ENCODE measurements at regions not wholly inside any gene's neighbourhood (a gene's known extent, or its start where the extent isn't known, plus 50 kb on each side); places are given as distances from the start of the nearest gene placed in this dataset.

DNA sequence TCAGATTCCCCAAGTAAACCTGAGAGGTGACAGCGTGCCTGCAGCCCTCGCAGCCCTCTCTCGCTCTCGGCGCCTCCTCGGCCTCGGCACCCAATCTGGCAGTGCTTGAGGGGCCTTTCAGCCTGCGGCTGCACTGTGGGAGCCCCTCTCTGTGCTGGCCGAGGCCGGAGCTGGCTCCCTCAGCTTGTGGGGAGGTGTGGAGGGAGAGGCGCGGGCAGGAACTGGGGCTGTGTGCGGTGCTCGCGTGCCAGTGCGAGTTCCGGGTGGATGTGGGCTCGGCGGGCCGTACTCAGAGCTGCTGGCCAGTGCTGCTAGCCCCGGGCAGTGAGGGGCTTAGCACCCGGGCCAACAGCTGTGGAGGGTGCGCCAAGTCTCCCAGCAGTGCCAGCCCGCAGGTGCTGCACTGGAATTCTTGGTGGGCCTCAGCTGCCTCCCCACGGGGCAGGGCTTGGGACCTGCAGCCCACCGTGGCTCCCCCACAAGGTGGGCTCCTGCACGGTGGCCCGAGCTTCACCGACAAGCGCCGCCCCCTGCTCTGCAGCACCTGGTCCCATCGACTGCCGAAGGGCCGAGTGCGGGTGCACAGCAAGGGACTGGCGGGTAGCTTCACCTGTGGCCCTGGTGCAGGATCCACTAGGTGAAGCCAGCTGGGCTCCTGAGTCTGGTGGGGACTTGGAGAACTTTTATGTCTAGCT is 809.7 kb upstream of the ADGRB3 start:
- no peak for DNase-seq (ENCODE audit: low spot score in 2 of 2)
- Histone ChIP-seq H3K4me3 (no peak overlapping the region), H3K4me1 (no peaks in the 10 kb centered on the region), H3K27ac (no peak overlapping the region), H3K9me3 (no peaks in the 10 kb centered on the region), H3K36me3 (no peaks in the 10 kb centered on the region), H3K27me3 (no peaks in the 10 kb centered on the region)
- TF ChIP-seq, protein P1, sequence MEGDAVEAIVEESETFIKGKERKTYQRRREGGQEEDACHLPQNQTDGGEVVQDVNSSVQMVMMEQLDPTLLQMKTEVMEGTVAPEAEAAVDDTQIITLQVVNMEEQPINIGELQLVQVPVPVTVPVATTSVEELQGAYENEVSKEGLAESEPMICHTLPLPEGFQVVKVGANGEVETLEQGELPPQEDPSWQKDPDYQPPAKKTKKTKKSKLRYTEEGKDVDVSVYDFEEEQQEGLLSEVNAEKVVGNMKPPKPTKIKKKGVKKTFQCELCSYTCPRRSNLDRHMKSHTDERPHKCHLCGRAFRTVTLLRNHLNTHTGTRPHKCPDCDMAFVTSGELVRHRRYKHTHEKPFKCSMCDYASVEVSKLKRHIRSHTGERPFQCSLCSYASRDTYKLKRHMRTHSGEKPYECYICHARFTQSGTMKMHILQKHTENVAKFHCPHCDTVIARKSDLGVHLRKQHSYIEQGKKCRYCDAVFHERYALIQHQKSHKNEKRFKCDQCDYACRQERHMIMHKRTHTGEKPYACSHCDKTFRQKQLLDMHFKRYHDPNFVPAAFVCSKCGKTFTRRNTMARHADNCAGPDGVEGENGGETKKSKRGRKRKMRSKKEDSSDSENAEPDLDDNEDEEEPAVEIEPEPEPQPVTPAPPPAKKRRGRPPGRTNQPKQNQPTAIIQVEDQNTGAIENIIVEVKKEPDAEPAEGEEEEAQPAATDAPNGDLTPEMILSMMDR (IDR thresholded peaks at IDR 0.05), result no peak
- intact Hi-C loops (cut with DNase I), result no loop called here

DNA sequence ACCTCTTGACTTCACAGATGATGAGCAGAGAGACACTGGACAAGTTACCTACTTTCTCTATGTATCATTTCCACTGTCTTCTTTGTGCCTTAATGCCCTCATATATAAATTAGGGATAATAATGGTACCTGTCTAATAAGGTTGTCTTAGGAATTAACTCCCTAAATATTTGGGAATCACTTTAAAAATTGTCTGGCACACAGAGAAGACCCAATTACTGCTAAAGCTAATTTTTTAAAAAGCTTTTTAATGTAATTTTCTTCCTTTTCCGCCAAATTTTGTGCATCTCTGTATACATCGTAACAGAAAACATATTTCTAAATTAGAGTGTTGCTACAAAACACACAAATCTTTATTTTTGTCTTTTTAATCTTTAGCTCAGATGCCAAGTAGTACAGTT is 816.8 kb upstream of the ADGRB3 start:
- TF ChIP-seq, protein P1 (IDR thresholded peaks at IDR 0.05), result no peak
- H3K4me3 ChIP-seq, result no peak overlapping the region
- no peaks in the 10 kb centered on the region for H3K4me1 ChIP-seq
- peaks cover 0 to 8% of the 10 kb centered on the region in 2 donors for H3K9me3 ChIP-seq
- no peaks in the 10 kb centered on the region for H3K36me3 ChIP-seq
- no peak for DNase-seq (ENCODE audit: low spot score in 2 of 2)
- intact Hi-C loops (cut with DNase I), result no loop called here
- no peaks in the 10 kb centered on the region for H3K27me3 ChIP-seq
- H3K27ac ChIP-seq, result no peak overlapping the region

DNA sequence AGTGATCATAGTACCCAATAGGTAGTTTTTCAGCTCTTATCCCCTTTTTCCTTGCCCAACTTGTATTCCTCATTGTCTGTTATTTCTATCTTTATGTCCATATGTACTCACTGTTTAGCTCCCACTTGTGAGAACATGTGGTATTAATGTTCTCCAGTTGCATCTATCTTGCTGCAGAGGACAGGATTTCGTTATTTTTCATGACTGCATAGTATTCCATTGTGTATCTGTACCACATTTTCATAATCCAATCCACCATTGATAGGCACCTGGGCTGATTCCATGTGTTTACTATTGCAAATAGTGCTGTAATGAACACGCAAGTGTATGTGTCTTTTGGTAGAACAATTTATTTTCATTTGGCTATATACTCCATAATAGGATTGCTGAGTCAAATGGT is 819.5 kb upstream of the ADGRB3 start:
- TF ChIP-seq, protein P1 (IDR thresholded peaks at IDR 0.05), result no peak
- Histone ChIP-seq H3K27me3 (no peaks in the 10 kb centered on the region), H3K4me1 (no peaks in the 10 kb centered on the region), H3K9me3 (peaks cover 8 to 20% of the 10 kb centered on the region in 2 donors), H3K36me3 (no peaks in the 10 kb centered on the region), H3K4me3 (no peak overlapping the region), H3K27ac (no peak overlapping the region)
- intact Hi-C loops (cut with DNase I), result no loop called here
- no peak for DNase-seq (ENCODE audit: low spot score in 2 of 2)

DNA sequence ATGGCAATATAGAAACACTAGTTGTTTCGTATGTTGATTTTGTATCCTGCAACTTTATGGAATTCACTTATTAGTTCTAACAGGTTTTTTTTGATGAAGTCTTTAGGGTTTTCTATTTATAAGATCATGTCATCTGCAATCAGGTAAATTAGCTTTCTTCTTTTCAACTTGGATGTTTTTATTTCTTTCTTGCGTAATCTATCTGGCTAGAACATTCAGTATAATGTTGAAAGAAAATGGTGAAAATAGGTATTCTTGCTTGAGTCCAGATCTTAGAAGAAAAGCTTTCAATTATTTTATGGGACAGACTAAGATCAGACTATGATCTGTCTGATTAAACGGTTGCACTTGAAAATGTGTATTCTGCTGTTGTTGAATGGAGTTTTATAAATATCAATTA is 820.8 kb upstream of the ADGRB3 start:
- H3K4me3 ChIP-seq, result no peak overlapping the region
- no peak for DNase-seq (ENCODE audit: low spot score in 2 of 2)
- H3K4me1 ChIP-seq, result no peaks in the 10 kb centered on the region
- H3K27me3 ChIP-seq, result no peaks in the 10 kb centered on the region
- peaks cover 8 to 20% of the 10 kb centered on the region in 2 donors for H3K9me3 ChIP-seq
- TF ChIP-seq, protein P1 (IDR thresholded peaks at IDR 0.05), result no peak
- intact Hi-C loops (cut with DNase I), result no loop called here
- H3K36me3 ChIP-seq, result no peaks in the 10 kb centered on the region
- no peak overlapping the region for H3K27ac ChIP-seq

DNA sequence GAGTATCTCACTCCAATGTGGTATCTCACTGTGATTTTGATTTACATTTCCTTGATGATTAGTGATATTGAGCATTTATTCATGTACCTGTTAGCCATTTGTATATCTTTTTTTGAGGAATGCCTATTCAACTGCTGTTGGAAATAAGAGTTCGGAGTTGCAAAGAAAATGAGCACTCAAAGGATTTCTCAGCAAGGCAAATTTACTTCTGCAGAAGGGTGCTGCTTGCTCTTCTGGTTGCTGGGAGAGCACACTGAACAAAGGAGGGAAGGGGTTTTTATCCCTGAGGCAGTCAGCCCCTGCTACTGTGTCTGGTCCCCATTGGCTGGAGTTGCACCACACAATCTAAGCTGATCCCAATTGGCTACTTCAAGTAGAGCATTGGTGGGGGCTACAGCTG is 822.4 kb upstream of the ADGRB3 start:
- DNase-seq (ENCODE audit: low spot score in 2 of 2), result no peak
- H3K9me3 ChIP-seq, result peaks cover 8 to 20% of the 10 kb centered on the region in 2 donors
- H3K4me1 ChIP-seq, result no peaks in the 10 kb centered on the region
- TF ChIP-seq, protein P1 (IDR thresholded peaks at IDR 0.05), result no peak
- no peaks in the 10 kb centered on the region for H3K27me3 ChIP-seq
- no peaks in the 10 kb centered on the region for H3K36me3 ChIP-seq
- no peak overlapping the region for H3K27ac ChIP-seq
- intact Hi-C loops (cut with DNase I), result no loop called here
- no peak overlapping the region for H3K4me3 ChIP-seq

DNA sequence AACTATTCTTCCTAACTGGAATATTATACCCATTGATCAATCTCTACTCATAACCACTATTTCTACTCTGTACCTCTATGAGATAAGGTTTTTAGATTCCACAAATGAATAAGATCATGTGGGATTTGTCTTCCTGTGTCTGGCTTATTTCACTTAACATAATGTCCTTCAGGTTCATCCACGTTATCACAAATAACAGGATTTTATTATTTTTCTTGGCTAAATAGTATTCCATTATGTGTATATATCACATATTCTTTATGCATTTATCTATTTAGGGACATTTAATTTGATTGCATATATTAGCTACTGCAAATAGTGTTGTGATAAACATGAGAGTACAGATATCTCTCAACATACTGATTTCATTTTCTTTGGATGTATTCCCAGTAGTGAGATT is 823.0 kb upstream of the ADGRB3 start:
- Histone ChIP-seq H3K4me1 (no peaks in the 10 kb centered on the region), H3K27me3 (no peaks in the 10 kb centered on the region), H3K4me3 (no peak overlapping the region), H3K36me3 (no peaks in the 10 kb centered on the region), H3K27ac (no peak overlapping the region), H3K9me3 (peaks cover 8 to 20% of the 10 kb centered on the region in 2 donors)
- no peak for DNase-seq (ENCODE audit: low spot score in 2 of 2)
- intact Hi-C loops (cut with DNase I), result no loop called here
- TF ChIP-seq, protein P1 (IDR thresholded peaks at IDR 0.05), result no peak

Measured in ascending aorta (tissue), 2 donors.